Activated naive CD8-positive, alpha-beta T cell treated with anti-CD3 and anti-CD28 coated beads, Interleukin-2, amount 50 U/mL, for 24 hours (primary cell): ENCODE measurements at regions not wholly inside any gene's neighbourhood (a gene's known extent, or its start where the extent isn't known, plus 50 kb on each side); places are given as distances from the start of the nearest gene placed in this dataset.

Experiments used
- ATAC-seq: fragments of 150-1000 bp; cut with Tn5 transposase; one replicate; pipeline ENCODE4 v1.10.0; 2021
- DNase-seq: peaks from one replicate; pipeline ENCODE4 v3.0.0; 2021
- H3K27ac Mint-ChIP-seq: one replicate; pipeline ENCODE4 v1.8.0; 2021; ENCODE audit warnings: mild to moderate bottlenecking, mixed read lengths
- H3K27me3 Mint-ChIP-seq: one replicate; pipeline ENCODE4 v1.8.0; 2021; ENCODE audit warnings: mixed read lengths
- H3K36me3 Mint-ChIP-seq: one replicate; pipeline ENCODE4 v1.8.0; 2021; ENCODE audit warnings: low read depth, mixed read lengths
- H3K4me1 Mint-ChIP-seq: one replicate; pipeline ENCODE4 v1.8.0; 2021; ENCODE audit warnings: mixed read lengths
- H3K4me3 Mint-ChIP-seq: one replicate; pipeline ENCODE4 v1.8.0; 2021; ENCODE audit warnings: mild to moderate bottlenecking, moderate library complexity, mixed read lengths
- H3K9me3 Mint-ChIP-seq: one replicate; pipeline ENCODE4 v1.8.0; 2021; ENCODE audit warnings: mixed read lengths

DNA sequence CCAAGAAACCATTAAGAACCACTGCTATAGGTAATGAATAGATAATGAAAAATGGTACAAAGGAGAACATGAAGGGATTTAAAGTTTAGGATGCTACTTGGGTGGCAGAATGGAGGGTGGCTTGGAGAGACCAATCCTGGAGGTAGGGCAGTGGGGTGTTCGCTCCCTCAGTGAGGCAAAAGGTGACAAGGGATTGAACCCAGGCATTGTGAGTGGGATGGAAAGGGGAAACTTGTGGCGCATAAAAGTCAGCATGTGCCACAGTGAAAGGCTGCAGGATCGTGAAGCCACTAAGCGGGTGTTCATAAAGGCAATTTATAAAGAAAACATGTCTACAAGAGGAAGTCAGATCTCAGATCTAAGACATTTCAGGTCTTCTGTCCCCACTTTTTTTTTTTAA, 76.7 kb upstream of the SLC38A2 start:
- H3K36me3 Mint-ChIP-seq = no peaks in the 10 kb centered on the region
- no peak overlapping the region for H3K27ac Mint-ChIP-seq
- no peaks in the 10 kb centered on the region for H3K27me3 Mint-ChIP-seq
- ATAC-seq (no peak), DNase-seq (no peak)
- no peaks in the 10 kb centered on the region for H3K9me3 Mint-ChIP-seq
- H3K4me1 Mint-ChIP-seq = peaks cover 37% of the 10 kb centered on the region
- no peak overlapping the region for H3K4me3 Mint-ChIP-seq

DNA sequence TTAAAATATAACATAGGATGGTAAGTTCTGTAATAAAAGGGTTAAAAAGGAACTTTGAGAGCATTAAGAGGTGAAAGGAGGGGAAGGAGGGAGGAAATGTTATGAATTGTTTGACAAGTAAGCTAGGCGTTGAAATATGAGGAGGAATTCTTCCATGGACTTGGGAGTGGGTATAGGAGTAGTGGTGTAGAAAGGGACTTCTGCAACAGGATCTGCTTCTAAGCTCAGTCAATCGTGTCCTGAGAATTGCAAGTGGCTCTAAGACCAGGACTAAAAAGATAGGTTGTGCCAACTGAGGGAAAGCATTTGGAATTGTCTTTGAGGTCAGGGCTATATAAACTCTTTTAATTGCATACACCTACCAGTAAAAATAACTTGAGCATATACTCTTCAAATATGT, 74.1 kb upstream of the SLC38A2 start:
- Mint-ChIP-seq H3K27ac (no peak overlapping the region), H3K4me1 (peaks cover 30% of the 10 kb centered on the region), H3K27me3 (no peaks in the 10 kb centered on the region), H3K4me3 (no peak overlapping the region), H3K9me3 (no peaks in the 10 kb centered on the region), H3K36me3 (no peaks in the 10 kb centered on the region)
- ATAC-seq (no peak), DNase-seq (no peak)

DNA sequence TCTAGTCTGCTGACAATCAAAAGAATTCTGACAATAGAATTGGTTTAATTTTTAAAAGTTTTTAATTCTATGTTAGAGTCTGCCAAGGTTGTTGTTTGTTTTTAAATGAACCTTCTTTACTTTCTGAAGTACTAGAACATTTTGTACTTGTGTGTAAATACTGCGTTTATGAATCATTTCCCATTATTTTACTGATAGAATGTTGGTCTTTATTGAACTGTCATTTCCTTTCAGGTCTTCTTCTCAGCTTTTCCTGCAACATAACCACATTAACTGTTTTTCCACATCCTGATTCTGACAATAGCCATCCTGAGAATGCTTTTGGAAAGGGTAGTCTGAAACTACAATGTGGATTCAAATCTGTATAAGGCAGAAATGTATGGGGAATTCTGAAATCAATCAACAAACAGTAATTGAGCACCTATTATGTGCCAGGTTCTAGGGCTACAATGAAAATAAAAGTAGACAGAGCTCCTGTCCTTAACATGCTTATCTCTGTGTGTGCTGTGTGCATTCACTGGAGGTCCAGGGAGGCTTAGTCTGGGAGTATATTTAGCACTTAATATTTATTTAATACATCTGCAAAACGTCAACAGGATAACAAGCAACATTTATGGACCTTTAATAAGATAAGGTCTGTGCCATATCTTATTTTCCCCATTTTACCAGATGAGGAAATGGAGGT, 73.1 kb upstream of the SLC38A2 start:
- Mint-ChIP-seq H3K27ac (no peak overlapping the region), H3K27me3 (no peaks in the 10 kb centered on the region), H3K9me3 (no peaks in the 10 kb centered on the region), H3K4me1 (peaks cover 23% of the 10 kb centered on the region), H3K36me3 (no peaks in the 10 kb centered on the region), H3K4me3 (no peak overlapping the region)
- ATAC-seq (no peak), DNase-seq (no peak)

DNA sequence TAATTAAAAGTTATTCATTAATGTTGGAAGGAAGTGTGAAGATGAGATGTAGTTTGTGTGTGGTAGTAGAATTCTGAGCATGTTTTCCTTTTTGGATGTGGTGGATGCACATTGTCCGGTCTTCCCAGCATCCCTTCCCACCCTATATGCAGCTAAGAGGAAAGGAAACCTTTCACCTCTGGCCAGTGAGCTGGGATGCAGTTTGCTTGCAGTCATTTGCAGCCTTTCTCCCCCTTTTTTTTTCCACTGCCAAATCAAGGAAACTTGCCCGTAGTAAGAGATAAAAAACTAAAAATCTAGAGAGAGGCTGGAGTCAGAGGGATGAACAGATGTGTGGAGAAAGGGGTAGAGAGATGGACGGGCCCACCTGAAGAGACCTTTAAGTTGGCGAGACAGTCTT, 72.5 kb upstream of the SLC38A2 start:
- DNase-seq (no peak), ATAC-seq (no peak)
- Mint-ChIP-seq H3K27ac (no peak overlapping the region), H3K36me3 (no peaks in the 10 kb centered on the region), H3K9me3 (no peaks in the 10 kb centered on the region), H3K4me1 (peaks cover 17% of the 10 kb centered on the region), H3K27me3 (no peaks in the 10 kb centered on the region), H3K4me3 (no peak overlapping the region)

DNA sequence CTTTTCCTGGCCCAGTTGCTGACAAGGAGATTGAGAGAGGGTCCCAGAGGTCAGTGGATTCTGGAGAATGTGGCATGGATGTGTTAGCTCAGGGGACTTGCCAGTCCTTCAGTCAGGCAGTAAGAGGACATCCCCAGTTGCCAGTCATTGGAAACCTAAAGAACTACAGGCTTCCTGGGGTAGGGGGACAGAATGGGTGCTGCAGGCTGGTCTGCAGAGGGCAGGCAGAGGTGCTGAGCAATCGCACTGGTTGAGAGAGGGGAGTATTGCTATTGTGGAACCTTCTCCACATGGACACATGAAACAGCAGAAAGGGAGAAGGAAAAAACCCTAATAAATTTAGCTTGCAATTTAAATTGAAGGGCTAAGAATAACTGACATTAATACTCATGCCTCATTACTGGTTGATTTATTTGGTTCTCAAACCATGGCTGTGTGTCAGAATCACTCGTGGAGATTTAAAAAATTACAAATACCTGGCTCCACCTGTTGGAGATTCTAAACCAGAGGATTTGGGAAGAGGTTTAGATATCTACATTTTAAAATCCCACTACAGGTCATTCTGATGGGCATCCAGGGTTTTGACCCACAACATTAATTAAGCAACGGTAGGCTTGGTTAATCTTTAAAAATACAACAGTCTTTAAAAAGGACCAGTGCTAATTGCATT, 71.2 kb upstream of the SLC38A2 start:
- Mint-ChIP-seq H3K4me1 (peaks cover 6% of the 10 kb centered on the region), H3K4me3 (no peak overlapping the region), H3K27me3 (no peaks in the 10 kb centered on the region), H3K36me3 (no peaks in the 10 kb centered on the region), H3K27ac (no peak overlapping the region), H3K9me3 (no peaks in the 10 kb centered on the region)
- DNase-seq = no peak
- no peak for ATAC-seq

DNA sequence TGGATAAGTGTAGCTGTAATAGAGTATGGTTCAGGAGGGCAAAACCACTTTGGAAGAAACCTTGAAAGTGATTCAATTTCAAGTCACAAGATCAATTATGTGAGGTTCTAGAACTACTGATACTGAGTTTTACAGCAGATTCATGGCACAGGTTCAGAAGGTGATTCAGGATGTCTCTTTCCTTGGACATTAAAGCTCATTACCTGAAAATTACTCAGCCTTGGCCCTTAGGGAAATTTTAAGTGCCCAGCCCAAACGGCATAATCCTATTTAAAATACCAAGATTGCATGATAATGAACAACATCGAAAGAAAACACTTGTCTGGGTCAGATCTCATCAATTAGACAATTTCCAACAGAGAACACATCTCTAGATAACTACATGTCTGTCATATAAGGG, 70.2 kb upstream of the SLC38A2 start:
- Mint-ChIP-seq H3K36me3 (no peaks in the 10 kb centered on the region), H3K9me3 (no peaks in the 10 kb centered on the region), H3K4me3 (no peak overlapping the region), H3K27ac (no peak overlapping the region), H3K4me1 (peaks cover 6% of the 10 kb centered on the region), H3K27me3 (no peaks in the 10 kb centered on the region)
- ATAC-seq (no peak), DNase-seq (no peak)

DNA sequence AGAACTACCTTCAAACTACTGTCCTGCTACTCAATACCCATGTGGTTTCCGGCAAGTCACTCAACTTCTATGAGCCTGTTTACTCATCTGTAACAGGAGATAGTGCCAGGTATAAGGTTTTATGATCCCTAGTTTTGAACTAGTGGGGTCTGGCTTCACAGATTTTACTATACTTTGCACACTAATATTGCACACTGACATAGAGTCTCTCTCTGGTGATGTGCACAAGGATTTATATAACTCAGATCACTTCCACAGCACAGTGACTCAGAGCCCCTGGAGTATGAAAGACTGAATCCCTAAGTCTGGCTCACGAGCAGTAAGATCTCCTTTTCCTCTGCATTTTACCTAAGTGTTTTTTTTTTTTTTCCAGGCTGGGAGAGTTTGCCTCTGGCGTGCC, 69.7 kb upstream of the SLC38A2 start:
- H3K36me3 Mint-ChIP-seq = no peaks in the 10 kb centered on the region
- no peak for ATAC-seq
- H3K4me3 Mint-ChIP-seq = no peak overlapping the region
- H3K27me3 Mint-ChIP-seq = no peaks in the 10 kb centered on the region
- no peak for DNase-seq
- H3K4me1 Mint-ChIP-seq = peaks cover 6% of the 10 kb centered on the region
- H3K9me3 Mint-ChIP-seq = no peaks in the 10 kb centered on the region
- no peak overlapping the region for H3K27ac Mint-ChIP-seq

DNA sequence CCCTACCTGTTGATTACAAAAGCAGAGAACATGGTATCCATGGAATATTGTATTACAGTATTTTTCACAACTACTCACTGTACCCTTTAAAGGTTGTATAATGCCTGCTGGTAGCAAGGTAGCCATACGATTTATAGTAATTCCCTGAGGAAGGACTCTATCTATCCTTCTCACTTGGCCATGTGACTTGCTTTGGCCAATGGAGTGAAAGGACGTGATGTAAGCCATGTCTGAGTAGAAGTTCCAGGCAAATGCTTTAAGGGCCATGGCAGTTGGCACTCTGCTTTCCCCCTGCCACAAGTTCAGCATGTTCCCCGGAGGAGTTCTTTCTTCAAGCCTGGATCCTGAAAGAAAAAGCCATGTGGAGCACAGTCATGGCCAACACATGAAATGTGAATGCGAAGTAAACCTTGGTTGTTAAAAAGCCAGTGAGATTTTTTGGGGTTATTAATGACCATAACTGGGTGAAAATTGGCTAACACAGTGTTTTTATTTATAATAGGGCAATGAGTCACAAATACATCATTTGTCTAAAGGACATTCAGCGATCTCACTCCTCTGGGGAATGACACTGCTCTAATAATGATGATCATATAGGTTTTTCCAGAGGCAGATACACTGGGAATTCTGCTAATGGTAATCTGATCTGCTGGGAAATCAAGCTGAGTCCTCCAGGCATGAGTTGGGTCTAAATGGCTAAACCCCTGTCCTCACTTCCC, 67.4 kb upstream of the SLC38A2 start:
- no peak for DNase-seq
- no peak for ATAC-seq
- Mint-ChIP-seq H3K4me3 (no peak overlapping the region), H3K4me1 (no peaks in the 10 kb centered on the region), H3K36me3 (no peaks in the 10 kb centered on the region), H3K27me3 (no peaks in the 10 kb centered on the region), H3K27ac (no peak overlapping the region), H3K9me3 (no peaks in the 10 kb centered on the region)

DNA sequence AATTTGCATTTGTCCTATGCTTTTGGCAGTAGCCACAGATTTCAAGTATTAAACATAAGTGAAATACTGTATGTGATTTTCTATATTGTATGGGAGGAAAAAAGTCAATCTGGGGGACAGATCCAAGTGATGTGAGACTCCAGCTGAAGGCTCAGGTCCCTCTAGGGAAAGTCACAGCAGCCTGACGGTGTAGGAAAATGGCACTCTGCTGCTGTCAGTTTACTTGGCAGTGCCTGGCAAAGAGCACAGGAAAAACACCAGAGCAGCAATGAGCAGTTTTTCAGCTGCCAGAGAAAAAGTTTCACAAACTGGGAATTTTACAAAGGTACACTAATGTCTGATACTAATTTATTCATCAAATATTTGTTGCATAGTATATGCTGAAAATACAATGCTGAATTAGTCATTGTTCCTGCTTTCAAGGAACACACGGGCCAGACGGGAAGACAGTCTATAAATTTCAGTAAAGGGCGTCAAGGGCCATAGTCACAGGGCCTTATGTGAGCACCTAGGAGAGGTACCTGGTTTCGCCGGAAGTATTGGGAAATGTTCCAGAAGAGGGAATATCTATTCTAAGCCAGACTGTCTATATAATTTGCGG, 66.2 kb upstream of the SLC38A2 start:
- no peak for ATAC-seq
- H3K27me3 Mint-ChIP-seq = no peaks in the 10 kb centered on the region
- H3K4me3 Mint-ChIP-seq = no peak overlapping the region
- no peaks in the 10 kb centered on the region for H3K4me1 Mint-ChIP-seq
- H3K27ac Mint-ChIP-seq = no peak overlapping the region
- no peak for DNase-seq
- H3K36me3 Mint-ChIP-seq = no peaks in the 10 kb centered on the region
- no peaks in the 10 kb centered on the region for H3K9me3 Mint-ChIP-seq

DNA sequence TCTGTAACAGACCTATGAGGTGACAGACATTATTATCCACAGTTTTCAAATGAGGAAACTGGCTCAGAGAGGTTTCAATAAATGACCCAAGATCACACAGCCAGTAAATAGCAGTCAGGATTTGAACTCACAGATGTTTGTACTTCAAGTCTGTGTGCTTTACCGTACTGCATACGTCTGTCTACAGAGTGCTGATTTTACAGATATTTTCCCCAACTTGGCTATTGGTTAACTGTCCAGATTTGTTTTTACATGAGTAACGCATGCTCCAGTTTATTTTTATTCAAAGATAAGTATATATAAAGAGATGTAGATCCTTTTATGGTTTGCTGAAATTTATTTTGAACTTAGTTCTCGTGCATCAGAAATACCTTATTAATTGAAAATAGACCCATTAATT, 65.7 kb upstream of the SLC38A2 start:
- Mint-ChIP-seq H3K4me3 (no peak overlapping the region), H3K4me1 (no peaks in the 10 kb centered on the region), H3K36me3 (no peaks in the 10 kb centered on the region), H3K9me3 (no peaks in the 10 kb centered on the region), H3K27me3 (no peaks in the 10 kb centered on the region), H3K27ac (no peak overlapping the region)
- no peak for ATAC-seq
- DNase-seq = no peak

DNA sequence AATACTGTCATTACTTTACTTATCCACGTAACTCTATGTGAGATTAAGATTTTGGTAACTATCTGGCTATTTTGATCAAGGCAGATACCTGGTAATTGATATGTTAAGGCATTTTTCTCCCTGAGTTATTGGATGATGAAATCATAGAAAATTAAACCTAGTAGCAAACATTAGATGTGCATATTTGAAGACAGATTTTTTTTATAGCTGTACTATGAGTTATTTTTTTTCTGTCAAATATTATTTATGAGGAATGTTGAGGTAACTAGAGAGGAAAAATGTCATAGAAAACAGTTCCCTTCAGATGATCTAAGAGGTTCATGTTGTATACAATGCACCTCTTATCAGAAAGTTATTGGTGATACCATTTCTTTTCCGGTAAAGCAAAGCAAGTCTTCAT, 64.9 kb upstream of the SLC38A2 start:
- DNase-seq (no peak), ATAC-seq (no peak)
- Mint-ChIP-seq H3K27me3 (no peaks in the 10 kb centered on the region), H3K9me3 (no peaks in the 10 kb centered on the region), H3K36me3 (no peaks in the 10 kb centered on the region), H3K4me1 (no peaks in the 10 kb centered on the region), H3K27ac (no peak overlapping the region), H3K4me3 (no peak overlapping the region)

DNA sequence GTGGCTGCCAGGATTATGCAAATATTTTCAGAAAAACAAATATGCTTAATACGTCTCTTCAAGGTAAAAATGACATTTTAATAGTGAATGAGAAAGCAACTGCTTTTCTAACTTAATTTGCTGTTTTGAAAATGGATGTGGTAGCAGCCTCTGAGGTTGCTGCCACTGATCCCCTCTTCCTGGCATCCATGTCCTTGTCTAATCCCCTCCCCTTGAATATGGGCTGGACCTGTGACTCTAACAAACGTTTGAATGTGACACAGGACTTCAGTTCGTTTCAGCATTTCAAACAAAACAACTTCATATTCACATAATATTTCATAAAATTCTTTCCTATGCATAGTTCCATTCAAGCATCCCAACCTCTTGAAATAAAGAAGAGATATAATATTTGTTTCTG, 64.2 kb upstream of the SLC38A2 start:
- H3K4me1 Mint-ChIP-seq = peaks cover 4% of the 10 kb centered on the region
- no peaks in the 10 kb centered on the region for H3K36me3 Mint-ChIP-seq
- no peak overlapping the region for H3K27ac Mint-ChIP-seq
- H3K9me3 Mint-ChIP-seq = no peaks in the 10 kb centered on the region
- H3K4me3 Mint-ChIP-seq = no peak overlapping the region
- H3K27me3 Mint-ChIP-seq = no peaks in the 10 kb centered on the region
- ATAC-seq (no peak), DNase-seq (no peak)

DNA sequence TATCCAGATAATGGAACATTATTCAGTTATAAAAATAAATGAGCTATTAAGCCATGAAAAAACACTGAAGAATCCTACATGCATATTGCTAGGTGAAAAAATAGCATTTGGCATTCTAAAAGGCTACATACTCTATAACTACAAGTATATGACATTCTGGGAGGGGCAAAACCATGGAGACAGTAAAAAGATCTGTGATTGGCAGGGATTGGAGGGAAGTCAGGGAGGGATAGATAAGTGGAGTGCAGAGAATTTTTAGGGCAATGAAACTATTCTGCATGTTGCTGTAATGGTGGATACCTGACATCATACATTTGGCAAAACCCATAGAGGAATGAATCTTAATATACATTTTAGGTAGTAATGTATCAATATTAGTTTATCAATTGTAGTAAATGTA, 63.1 kb upstream of the SLC38A2 start:
- Mint-ChIP-seq H3K27me3 (no peaks in the 10 kb centered on the region), H3K27ac (no peak overlapping the region), H3K4me3 (no peak overlapping the region), H3K4me1 (peaks cover 12% of the 10 kb centered on the region), H3K9me3 (no peaks in the 10 kb centered on the region), H3K36me3 (no peaks in the 10 kb centered on the region)
- ATAC-seq (no peak), DNase-seq (no peak)

DNA sequence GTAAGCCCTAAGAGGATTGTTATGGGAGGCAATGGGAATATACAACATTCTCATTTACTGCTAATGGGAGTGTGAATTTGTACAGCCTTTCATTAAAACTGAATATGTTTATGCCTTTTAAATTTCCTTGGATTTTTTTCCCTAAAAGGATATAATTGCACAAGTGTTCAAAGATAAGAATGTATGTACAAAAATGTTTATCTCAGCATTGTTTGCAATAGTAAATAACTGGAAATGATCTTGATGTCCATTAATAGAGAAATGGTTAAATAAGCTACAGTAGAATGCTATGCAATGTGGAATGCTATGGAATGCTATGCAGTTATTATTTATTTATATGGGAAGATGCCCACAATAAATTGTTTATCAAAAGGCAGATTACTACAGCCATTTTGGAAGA, 62.5 kb upstream of the SLC38A2 start:
- ATAC-seq = no peak
- no peak overlapping the region for H3K27ac Mint-ChIP-seq
- no peak for DNase-seq
- H3K4me3 Mint-ChIP-seq = no peak overlapping the region
- H3K9me3 Mint-ChIP-seq = no peaks in the 10 kb centered on the region
- no peaks in the 10 kb centered on the region for H3K27me3 Mint-ChIP-seq
- H3K36me3 Mint-ChIP-seq = no peaks in the 10 kb centered on the region
- H3K4me1 Mint-ChIP-seq = peaks cover 18% of the 10 kb centered on the region

DNA sequence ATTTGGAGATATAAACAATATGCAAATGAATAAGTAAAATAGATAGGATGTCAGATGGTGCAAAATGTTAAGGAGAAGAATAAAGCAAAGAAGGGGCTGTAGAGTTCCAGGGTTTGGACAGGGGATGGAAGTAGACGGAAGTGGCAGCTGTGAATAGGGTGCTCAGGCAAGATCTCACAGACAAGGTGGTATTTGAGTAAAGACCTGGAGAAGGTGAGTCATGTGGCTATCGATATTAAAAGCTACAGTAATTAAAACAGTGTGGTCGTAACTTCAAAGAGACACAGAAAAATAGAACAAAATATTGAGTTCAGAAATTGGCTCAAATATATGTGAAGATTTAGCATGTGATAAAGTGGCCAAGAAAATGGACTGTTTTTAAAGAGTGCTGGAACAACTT, 61.3 kb upstream of the SLC38A2 start:
- Mint-ChIP-seq H3K27ac (no peak overlapping the region), H3K27me3 (no peaks in the 10 kb centered on the region), H3K4me3 (no peak overlapping the region), H3K4me1 (peaks cover 24% of the 10 kb centered on the region), H3K36me3 (no peaks in the 10 kb centered on the region), H3K9me3 (no peaks in the 10 kb centered on the region)
- ATAC-seq = no peak
- no peak for DNase-seq
